IMR-90 (cell line): ENCODE measurements at regions not wholly inside any gene's neighbourhood (a gene's known extent, or its start where the extent isn't known, plus 50 kb on each side); places are given as distances from the start of the nearest gene placed in this dataset.

ENCODE experiments used
- ATAC-seq: fragments of 200-7000 bp; cut with Tn5 transposase; 2 replicates; pipeline ENCODE4 v1.9.1; 2020; ENCODE audit warnings: low read depth, mild to moderate bottlenecking, moderate library complexity
- BruUV-seq: library from RNA; stranded (reverse); fragments of 400-500 nt; replicated peaks from 2 replicates; lab custom pipeline; 2021; lab: Mats Ljungman, UMichigan
- CTCF ChIA-PET: fragments of 300-600 bp; formaldehyde crosslinking; extraction: SDS; loops from one replicate; lab custom pipeline; 2021; ENCODE audit warnings: antibody characterized with exemption; lab: Yijun Ruan, JAX
- POLR2A ChIA-PET: fragments of 300-600 bp; sonication (Branson Sonifier 250); formaldehyde crosslinking; loops from one replicate; lab custom pipeline; 2022; ENCODE audit warnings: antibody characterized with exemption; ENCODE audit not compliant: unreplicated experiment; lab: Charles Lee
- DNase-seq: peaks from one replicate; pipeline ENCODE4 v3.0.0; 2013
- H2AFZ ChIP-seq: replicated peaks from 2 replicates; pipeline ENCODE3; 2013; ENCODE audit warnings: low read length, mild to moderate bottlenecking; ENCODE audit not compliant: poor library complexity
- H2AK5ac ChIP-seq: 2 replicates; pipeline ENCODE4 v1.6.1; 2013; ENCODE audit warnings: low read depth, low read length, inconsistent platforms
- H2AK9ac ChIP-seq: replicated peaks from 2 replicates; pipeline ENCODE3; 2013; ENCODE audit warnings: mild to moderate bottlenecking, low read depth, low read length, moderate library complexity; ENCODE audit not compliant: poor library complexity
- H2BK120ac ChIP-seq: 2 replicates; pipeline ENCODE4 v1.6.1; 2013; ENCODE audit warnings: low read depth, low read length, inconsistent platforms
- H2BK15ac ChIP-seq: 3 replicates; pipeline ENCODE4 v1.6.1; 2013; ENCODE audit warnings: low read depth, low read length, inconsistent platforms
- H2BK20ac ChIP-seq: 2 replicates; pipeline ENCODE4 v1.6.1; 2013; ENCODE audit warnings: low read depth, mild to moderate bottlenecking, inconsistent platforms, low read length, moderate library complexity
- H2BK5ac ChIP-seq: 2 replicates; pipeline ENCODE4 v1.6.1; 2013; ENCODE audit warnings: mild to moderate bottlenecking, low read depth, low read length, inconsistent platforms; ENCODE audit not compliant: poor library complexity, severe bottlenecking
- H3K14ac ChIP-seq: replicated peaks from 2 replicates; pipeline ENCODE4 v1.6.1; 2013; ENCODE audit warnings: low read depth, low read length, inconsistent platforms
- H3K18ac ChIP-seq: 2 replicates; pipeline ENCODE4 v1.6.1; 2013; ENCODE audit warnings: low read depth, low read length, control low read depth
- H3K23ac ChIP-seq: 2 replicates; pipeline ENCODE4 v1.6.1; 2013; ENCODE audit warnings: low read depth, low read length, inconsistent platforms
- H3K27ac ChIP-seq: 2 replicates; pipeline ENCODE4 v1.5.1; 2013; ENCODE audit warnings: mild to moderate bottlenecking, control low read depth, low read length; ENCODE audit not compliant: insufficient read depth
- H3K27me3 ChIP-seq: 2 replicates; pipeline ENCODE4 v1.6.1; 2013; ENCODE audit warnings: low read length; ENCODE audit not compliant: control insufficient read depth, insufficient read depth
- H3K36me3 ChIP-seq: 2 replicates; pipeline ENCODE4 v1.6.1; 2013; ENCODE audit warnings: low read length, mixed read lengths; ENCODE audit not compliant: control insufficient read depth, insufficient read depth
- H3K4ac ChIP-seq: 2 replicates; pipeline ENCODE4 v1.6.1; 2013; ENCODE audit warnings: low read depth, low read length, inconsistent platforms
- H3K4me1 ChIP-seq: 2 replicates; pipeline ENCODE4 v1.6.1; 2013; ENCODE audit warnings: low read length, mixed read lengths; ENCODE audit not compliant: control insufficient read depth, insufficient read depth
- H3K4me2 ChIP-seq: 2 replicates; pipeline ENCODE4 v1.6.1; 2013; ENCODE audit warnings: low read depth, mild to moderate bottlenecking, control low read depth, low read length, moderate library complexity
- H3K4me3 ChIP-seq: 2 replicates; pipeline ENCODE4 v1.5.1; 2013; ENCODE audit warnings: low read depth, mild to moderate bottlenecking, control low read depth, low read length, moderate library complexity; ENCODE audit not compliant: insufficient read depth
- H3K56ac ChIP-seq: 2 replicates; pipeline ENCODE4 v1.6.1; 2013; ENCODE audit warnings: low read length, inconsistent platforms; ENCODE audit not compliant: insufficient read depth; ENCODE audit errors: extremely low read depth
- H3K79me1 ChIP-seq, 2 experiments: 2 replicates each; pipeline ENCODE4 v1.6.1; 2013; ENCODE audit warnings: low read length in 2 of 2, inconsistent platforms in 1 of 2, low read depth in 1 of 2
- H3K9ac ChIP-seq: 2 replicates; pipeline ENCODE4 v1.6.1; 2013; ENCODE audit warnings: low read depth, low read length, control low read depth
- H3K9me1 ChIP-seq: 2 replicates; pipeline ENCODE4 v1.6.1; 2013; ENCODE audit warnings: low read length, inconsistent platforms; ENCODE audit not compliant: insufficient read depth
- H3K9me3 ChIP-seq: 2 replicates; pipeline ENCODE4 v1.6.1; 2013; ENCODE audit warnings: low read length; ENCODE audit not compliant: control insufficient read depth, insufficient read depth
- H4K20me1 ChIP-seq: 2 replicates; pipeline ENCODE4 v1.6.1; 2013; ENCODE audit warnings: low read length, inconsistent platforms; ENCODE audit not compliant: insufficient read depth
- H4K5ac ChIP-seq: 2 replicates; pipeline ENCODE4 v1.6.1; 2013; ENCODE audit warnings: mild to moderate bottlenecking, low read depth, low read length, control low read depth
- H4K8ac ChIP-seq, 2 experiments: 2 replicates each; pipeline ENCODE4 v1.6.1; 2013; ENCODE audit warnings: low read depth in 2 of 2, low read length in 2 of 2, control low read depth in 1 of 2, inconsistent platforms in 1 of 2
- H4K91ac ChIP-seq: 2 replicates; pipeline ENCODE4 v1.6.1; 2013; ENCODE audit warnings: low read depth, low read length, inconsistent platforms; ENCODE audit not compliant: insufficient read depth
- BHLHE40 ChIP-seq: fragments of 150-350 bp; IDR thresholded peaks from 2 replicates; pipeline ENCODE4 v1.6.1; 2016; ENCODE audit warnings: mild to moderate bottlenecking, low read depth, low read length
- CEBPB ChIP-seq: IDR thresholded peaks from 2 replicates; pipeline ENCODE4 v1.6.1; 2012; ENCODE audit warnings: low read depth, low read length, improper control_type of control experiment
- CHD1 ChIP-seq: IDR thresholded peaks from 2 replicates; pipeline ENCODE4 v1.6.1; 2012; ENCODE audit warnings: low read depth, low read length, improper control_type of control experiment
- FOS ChIP-seq: fragments of 150-350 bp; IDR thresholded peaks from 2 replicates; pipeline ENCODE4 v1.6.1; 2016; ENCODE audit warnings: low read depth, low read length
- MAFK ChIP-seq: IDR thresholded peaks from 2 replicates; pipeline ENCODE4 v1.6.1; 2012; ENCODE audit warnings: low read depth, low read length, improper control_type of control experiment
- MAZ ChIP-seq: IDR thresholded peaks from 2 replicates; pipeline ENCODE4 v1.6.1; 2012; ENCODE audit warnings: low read depth, mild to moderate bottlenecking, low read length, improper control_type of control experiment, moderate library complexity, borderline replicate concordance
- MXI1 ChIP-seq: IDR thresholded peaks from 2 replicates; pipeline ENCODE4 v1.6.1; 2012; ENCODE audit warnings: low read depth, mild to moderate bottlenecking, low read length, moderate library complexity, borderline replicate concordance
- NFE2L2 ChIP-seq: fragments of 150-350 bp; IDR thresholded peaks from 2 replicates; pipeline ENCODE4 v1.6.1; 2016; ENCODE audit warnings: low read depth, mild to moderate bottlenecking, low read length
- POLR2A ChIP-seq: IDR thresholded peaks from 2 replicates; pipeline ENCODE4 v1.6.1; 2012; ENCODE audit warnings: mild to moderate bottlenecking, low read depth, low read length
- RAD21 ChIP-seq: IDR thresholded peaks from 2 replicates; pipeline ENCODE4 v1.6.1; 2012; ENCODE audit warnings: low read length, improper control_type of control experiment
- RCOR1 ChIP-seq: IDR thresholded peaks from 2 replicates; pipeline ENCODE4 v1.6.1; 2012; ENCODE audit warnings: mild to moderate bottlenecking, low read length, improper control_type of control experiment; ENCODE audit not compliant: insufficient replicate concordance
- RFX5 ChIP-seq: IDR thresholded peaks from 2 replicates; pipeline ENCODE4 v1.8.0; 2012; ENCODE audit warnings: low read depth, mild to moderate bottlenecking, low read length, moderate library complexity
- SMC3 ChIP-seq: fragments of 150-350 bp; IDR thresholded peaks from 2 replicates; pipeline ENCODE4 v1.6.1; 2016; ENCODE audit warnings: low read depth, mild to moderate bottlenecking, antibody characterized with exemption, low read length, moderate library complexity
- WGBS, 2 experiments: methylation state at CpG; one replicate each; pipeline versions ENCODE4 v1.1.5 to v1.1.7; 2013; ENCODE audit warnings: missing lambda C conversion rate in 2 of 2; ENCODE audit not compliant: insufficient read length in 1 of 2; ENCODE audit errors: extremely low coverage in 2 of 2; 5-methylcytosine and 5-hydroxymethylcytosine counted together
- dilution Hi-C: fragments of 300-500 bp; cut with HindIII; formaldehyde crosslinking; loops from one replicate; pipeline ENCODE4 v1.14.3; 2018; ENCODE audit warnings: low sequenced_read_pairs; ENCODE audit not compliant: unreplicated experiment
- in situ Hi-C: fragments of 300-500 bp; cut with MboI; formaldehyde crosslinking; loops from 3 replicates; pipeline ENCODE4 v1.14.3; 2019; ENCODE audit warnings: low sequenced_read_pairs, inconsistent platforms, mixed read lengths
- intact Hi-C: fragments of 100-400 bp; cut with micrococcal nuclease; formaldehyde crosslinking; loops from 2 replicates; pipeline ENCODE4 v1.10.0; 2022
- TF ChIP-seq, protein P1 (sequence below): fragments of 150-350 bp; IDR thresholded peaks from 2 replicates; pipeline ENCODE4 v1.6.1; 2016; ENCODE audit warnings: low read depth, mild to moderate bottlenecking, low read length, moderate library complexity, borderline replicate concordance
- TF ChIP-seq, protein P2 (sequence below): fragments of 150-350 bp; IDR thresholded peaks from 2 replicates; pipeline ENCODE4 v1.6.1; 2017; ENCODE audit warnings: mild to moderate bottlenecking, antibody characterized with exemption, low read length, low read depth
- TF ChIP-seq, protein P3 (sequence below): conservative IDR thresholded peaks from 2 replicates; pipeline ENCODE4 v1.5.1; 2012; ENCODE audit warnings: mild to moderate bottlenecking, low read depth, low read length, improper control_type of control experiment

DNA sequence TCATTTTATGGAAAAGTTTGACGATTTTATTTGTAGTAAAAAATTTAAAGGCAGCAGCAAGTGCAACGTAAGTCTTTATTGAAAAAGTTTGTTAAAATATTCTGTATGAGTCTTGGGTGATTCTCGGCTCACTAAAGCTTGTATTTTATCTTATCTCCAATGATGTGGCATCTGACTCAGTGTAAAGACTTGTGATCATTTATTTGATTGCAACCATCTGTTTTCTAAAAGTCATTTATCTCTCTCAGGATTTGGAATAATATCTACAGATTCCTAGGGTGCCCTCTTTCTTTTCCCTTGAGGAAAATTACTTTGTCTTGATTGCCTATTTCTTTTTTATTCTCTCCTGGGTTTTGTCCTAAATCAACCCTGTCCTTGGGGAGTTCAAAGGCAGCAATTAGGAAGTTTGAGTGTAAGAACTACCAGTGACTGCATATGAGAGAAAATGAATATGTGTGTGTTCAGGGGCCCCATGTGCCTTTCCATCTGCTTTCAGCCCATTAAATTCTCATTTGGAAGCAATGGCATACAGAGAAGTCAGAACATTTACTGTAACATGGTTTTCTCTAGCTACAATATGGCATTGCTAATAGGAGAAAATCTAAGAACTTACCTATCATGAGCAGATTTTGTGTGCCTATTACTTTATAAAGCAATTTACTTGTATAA, 575.0 kb upstream of the CHRM3 start:
- ChIA-PET POLR2A (no interaction called here), CTCF (no interaction called here)
- no peak overlapping the region for H4K5ac ChIP-seq
- H2BK5ac ChIP-seq, result no peak overlapping the region
- H2AK9ac ChIP-seq, result no peak overlapping the region
- H3K79me1 ChIP-seq, result no peaks in the 10 kb centered on the region
- H3K4me2 ChIP-seq, result no peak overlapping the region
- H3K4me3 ChIP-seq, result no peak overlapping the region
- H2BK20ac ChIP-seq, result no peak overlapping the region
- no peak overlapping the region for H3K4ac ChIP-seq
- H2BK120ac ChIP-seq, result no peak overlapping the region
- H4K91ac ChIP-seq, result no peak overlapping the region
- no peaks in the 10 kb centered on the region for H3K4me1 ChIP-seq
- dilution Hi-C loops, result no loop called here
- no peak overlapping the region for H3K23ac ChIP-seq
- H3K27ac ChIP-seq, result no peak overlapping the region
- WGBS, 2 experiments, result no CpG with 5 or more reads among the region's 3 CpGs
- ATAC-seq (no peak), DNase-seq (no peak)
- H2AK5ac ChIP-seq, result no peak overlapping the region
- no peak overlapping the region for H3K18ac ChIP-seq
- H3K14ac ChIP-seq, result no peak overlapping the region
- H3K9ac ChIP-seq, result no peak overlapping the region
- no peaks in the 10 kb centered on the region for H3K36me3 ChIP-seq
- no TSS peak for BruUV-seq
- H4K20me1 ChIP-seq, result no peaks in the 10 kb centered on the region
- H2BK15ac ChIP-seq, result no peak overlapping the region
- no peaks in the 10 kb centered on the region for H3K27me3 ChIP-seq
- H3K9me1 ChIP-seq, result no peaks in the 10 kb centered on the region
- H2AFZ ChIP-seq, result no peak overlapping the region
- peaks cover 7% of the 10 kb centered on the region for H3K9me3 ChIP-seq
- H3K56ac ChIP-seq, result no peak overlapping the region
- no peak for TF ChIP-seq MAZ
- no peak for TF ChIP-seq MXI1
- TF ChIP-seq, protein P1, sequence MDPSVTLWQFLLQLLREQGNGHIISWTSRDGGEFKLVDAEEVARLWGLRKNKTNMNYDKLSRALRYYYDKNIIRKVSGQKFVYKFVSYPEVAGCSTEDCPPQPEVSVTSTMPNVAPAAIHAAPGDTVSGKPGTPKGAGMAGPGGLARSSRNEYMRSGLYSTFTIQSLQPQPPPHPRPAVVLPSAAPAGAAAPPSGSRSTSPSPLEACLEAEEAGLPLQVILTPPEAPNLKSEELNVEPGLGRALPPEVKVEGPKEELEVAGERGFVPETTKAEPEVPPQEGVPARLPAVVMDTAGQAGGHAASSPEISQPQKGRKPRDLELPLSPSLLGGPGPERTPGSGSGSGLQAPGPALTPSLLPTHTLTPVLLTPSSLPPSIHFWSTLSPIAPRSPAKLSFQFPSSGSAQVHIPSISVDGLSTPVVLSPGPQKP, result no peak
- TF ChIP-seq MAFK, result no peak
- TF ChIP-seq, protein P2, sequence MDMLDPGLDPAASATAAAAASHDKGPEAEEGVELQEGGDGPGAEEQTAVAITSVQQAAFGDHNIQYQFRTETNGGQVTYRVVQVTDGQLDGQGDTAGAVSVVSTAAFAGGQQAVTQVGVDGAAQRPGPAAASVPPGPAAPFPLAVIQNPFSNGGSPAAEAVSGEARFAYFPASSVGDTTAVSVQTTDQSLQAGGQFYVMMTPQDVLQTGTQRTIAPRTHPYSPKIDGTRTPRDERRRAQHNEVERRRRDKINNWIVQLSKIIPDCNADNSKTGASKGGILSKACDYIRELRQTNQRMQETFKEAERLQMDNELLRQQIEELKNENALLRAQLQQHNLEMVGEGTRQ, result no peak
- no peak for TF ChIP-seq FOS
- TF ChIP-seq SMC3, result no peak
- no peak for TF ChIP-seq NFE2L2
- TF ChIP-seq RCOR1, result no peak
- no peak for TF ChIP-seq RFX5
- no peak for TF ChIP-seq RAD21
- no peak for TF ChIP-seq CHD1
- no peak for TF ChIP-seq POLR2A
- no peak for TF ChIP-seq CEBPB
- TF ChIP-seq BHLHE40, result no peak
- TF ChIP-seq, protein P3, sequence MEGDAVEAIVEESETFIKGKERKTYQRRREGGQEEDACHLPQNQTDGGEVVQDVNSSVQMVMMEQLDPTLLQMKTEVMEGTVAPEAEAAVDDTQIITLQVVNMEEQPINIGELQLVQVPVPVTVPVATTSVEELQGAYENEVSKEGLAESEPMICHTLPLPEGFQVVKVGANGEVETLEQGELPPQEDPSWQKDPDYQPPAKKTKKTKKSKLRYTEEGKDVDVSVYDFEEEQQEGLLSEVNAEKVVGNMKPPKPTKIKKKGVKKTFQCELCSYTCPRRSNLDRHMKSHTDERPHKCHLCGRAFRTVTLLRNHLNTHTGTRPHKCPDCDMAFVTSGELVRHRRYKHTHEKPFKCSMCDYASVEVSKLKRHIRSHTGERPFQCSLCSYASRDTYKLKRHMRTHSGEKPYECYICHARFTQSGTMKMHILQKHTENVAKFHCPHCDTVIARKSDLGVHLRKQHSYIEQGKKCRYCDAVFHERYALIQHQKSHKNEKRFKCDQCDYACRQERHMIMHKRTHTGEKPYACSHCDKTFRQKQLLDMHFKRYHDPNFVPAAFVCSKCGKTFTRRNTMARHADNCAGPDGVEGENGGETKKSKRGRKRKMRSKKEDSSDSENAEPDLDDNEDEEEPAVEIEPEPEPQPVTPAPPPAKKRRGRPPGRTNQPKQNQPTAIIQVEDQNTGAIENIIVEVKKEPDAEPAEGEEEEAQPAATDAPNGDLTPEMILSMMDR, result no peak
- in situ Hi-C loops, result no loop called here
- H4K8ac ChIP-seq, result no peak overlapping the region
- intact Hi-C loops, result no loop called here
